HEK293T (cell line): ENCODE measurements at regions not wholly inside any gene's neighbourhood (a gene's known extent, or its start where the extent isn't known, plus 50 kb on each side); places are given as distances from the start of the nearest gene placed in this dataset.

ENCODE experiments used
- ARNT ChIP-seq: fragments of 450-650 bp; IDR thresholded peaks from 2 replicates; pipeline ENCODE4 v1.6.1; 2017; ENCODE audit warnings: mild to moderate bottlenecking
- BHLHE40 ChIP-seq: fragments of 450-650 bp; IDR thresholded peaks from 2 replicates; pipeline ENCODE4 v1.6.1; 2016; ENCODE audit warnings: mild to moderate bottlenecking, moderate library complexity, borderline replicate concordance
- CTBP1 ChIP-seq: fragments of 450-650 bp; IDR thresholded peaks from 2 replicates; pipeline ENCODE4 v1.6.1; 2016; ENCODE audit warnings: borderline replicate concordance
- FOXA1 ChIP-seq: fragments of 450-650 bp; IDR thresholded peaks from 2 replicates; pipeline ENCODE4 v1.6.1; 2016; ENCODE audit warnings: mild to moderate bottlenecking
- FOXK2 ChIP-seq: fragments of 450-650 bp; IDR thresholded peaks from 2 replicates; pipeline ENCODE4 v1.6.1; 2016; ENCODE audit warnings: mild to moderate bottlenecking
- FOXM1 ChIP-seq: fragments of 450-650 bp; IDR thresholded peaks from 2 replicates; pipeline ENCODE4 v1.6.1; 2017; ENCODE audit warnings: mild to moderate bottlenecking, borderline replicate concordance
- L3MBTL2 ChIP-seq: fragments of 450-650 bp; conservative IDR thresholded peaks from 2 replicates; pipeline ENCODE4 v1.6.1; 2016; ENCODE audit warnings: mild to moderate bottlenecking
- LEF1 ChIP-seq: fragments of 450-650 bp; IDR thresholded peaks from 2 replicates; pipeline ENCODE4 v1.6.1; 2017; ENCODE audit warnings: mild to moderate bottlenecking, borderline replicate concordance
- NFRKB ChIP-seq: fragments of 450-650 bp; IDR thresholded peaks from 2 replicates; pipeline ENCODE4 v1.6.1; 2016; ENCODE audit warnings: mild to moderate bottlenecking, moderate library complexity
- SP1 ChIP-seq: fragments of 450-650 bp; IDR thresholded peaks from 2 replicates; pipeline ENCODE4 v1.6.1; 2017
- SUZ12 ChIP-seq: fragments of 450-650 bp; IDR thresholded peaks from 2 replicates; pipeline ENCODE4 v1.6.1; 2016; ENCODE audit warnings: mild to moderate bottlenecking
- TARDBP ChIP-seq: fragments of 450-650 bp; IDR thresholded peaks from 2 replicates; pipeline ENCODE4 v1.6.1; 2016
- TF ChIP-seq, protein P1 (sequence below): fragments of 450-650 bp; IDR thresholded peaks from 2 replicates; pipeline ENCODE4 v1.6.1; 2016

DNA sequence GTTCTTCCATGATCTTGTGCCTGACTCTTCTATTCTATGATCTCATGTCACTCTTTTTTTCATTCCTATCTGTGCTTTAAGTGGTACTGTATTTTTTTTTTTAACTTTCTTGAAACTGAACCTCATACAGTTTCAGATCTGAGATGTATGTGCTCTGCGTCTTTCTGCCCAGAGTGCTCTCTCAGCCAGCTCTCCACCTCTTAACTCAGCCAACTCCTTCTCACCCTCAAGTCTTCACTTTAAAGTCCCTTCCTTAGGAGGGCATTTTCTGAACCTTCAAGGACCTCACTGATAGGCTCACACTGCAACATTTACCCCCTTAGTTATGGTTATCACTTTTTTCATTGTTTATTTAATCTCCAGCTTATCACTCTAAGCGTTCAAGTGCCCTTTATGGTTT lies 158.7 kb downstream of the IRS2 start:
- TF ChIP-seq BHLHE40 (no peak), ARNT (no peak), SP1 (no peak), FOXA1 (no peak), TARDBP (no peak), NFRKB (no peak), L3MBTL2 (no peak), FOXM1 (no peak), CTBP1 (no peak), FOXK2 (no peak), SUZ12 (no peak), LEF1 (no peak)
- TF ChIP-seq, protein P1, sequence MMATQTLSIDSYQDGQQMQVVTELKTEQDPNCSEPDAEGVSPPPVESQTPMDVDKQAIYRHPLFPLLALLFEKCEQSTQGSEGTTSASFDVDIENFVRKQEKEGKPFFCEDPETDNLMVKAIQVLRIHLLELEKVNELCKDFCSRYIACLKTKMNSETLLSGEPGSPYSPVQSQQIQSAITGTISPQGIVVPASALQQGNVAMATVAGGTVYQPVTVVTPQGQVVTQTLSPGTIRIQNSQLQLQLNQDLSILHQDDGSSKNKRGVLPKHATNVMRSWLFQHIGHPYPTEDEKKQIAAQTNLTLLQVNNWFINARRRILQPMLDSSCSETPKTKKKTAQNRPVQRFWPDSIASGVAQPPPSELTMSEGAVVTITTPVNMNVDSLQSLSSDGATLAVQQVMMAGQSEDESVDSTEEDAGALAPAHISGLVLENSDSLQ: no peak
